K562 (cell line): ENCODE measurements at regions not wholly inside any gene's neighbourhood (a gene's known extent, or its start where the extent isn't known, plus 50 kb on each side); places are given as distances from the start of the nearest gene placed in this dataset.

Experiments
- ATAC-seq: fragments of 200-7000 bp; cut with Tn5 transposase; 3 replicates; pipeline ENCODE4 v1.9.1; 2020; ENCODE audit warnings: moderate library complexity
- BruUV-seq: library from RNA; stranded (reverse); fragments of 400-500 nt; replicated peaks from 2 replicates; lab custom pipeline; 2021; lab: Mats Ljungman, UMichigan
- CTCF ChIA-PET: fragments of 300-600 bp; formaldehyde crosslinking; extraction: SDS; loops from one replicate; lab custom pipeline; 2021; ENCODE audit warnings: low intra/inter-chr PET ratio; lab: Yijun Ruan, JAX
- POLR2A ChIA-PET: fragments of 300-600, 350-650 bp; sonication (Branson Sonifier 250); formaldehyde crosslinking; extraction: SDS; loops from one replicate; lab custom pipeline; 2021; ENCODE audit warnings: antibody characterized with exemption, inconsistent platforms; lab: Yijun Ruan, JAX
- DNase-seq, 4 experiments: peaks; one replicate each; pipeline versions ENCODE4 v3.0.0 to v3.0.0-alpha.2; 2011 to 2018; ENCODE audit warnings: low spot score in 3 of 4, mixed read lengths in 3 of 4; ENCODE audit errors: extremely low read depth in 1 of 4
- FAIRE-seq: peaks from 2 replicates; lab custom pipeline; 2011; peaks lifted over from hg19 to GRCh38; lab: Jason Lieb, UNC
- H2AFZ ChIP-seq: 2 replicates; pipeline ENCODE4 v1.6.0; 2011; ENCODE audit warnings: low read depth, low read length, control low read depth, inconsistent platforms
- H3K27ac ChIP-seq: fragments of 200-600 bp; 3 replicates; pipeline ENCODE4 v1.8.0; 2011; ENCODE audit warnings: low read depth, mild to moderate bottlenecking, control low read depth, inconsistent platforms, low read length, moderate library complexity, mixed read lengths; ENCODE audit errors: extremely low read depth
- H3K27me3 ChIP-seq, 2 experiments: fragments of 300-600 bp in 1 of 2; 2 replicates in 1 of 2; 3 replicates in 1 of 2; pipeline versions ENCODE4 v1.6.0 to v1.8.0; 2011; ENCODE audit warnings: inconsistent platforms in 2 of 2, low read length in 2 of 2, mild to moderate bottlenecking in 1 of 2, mixed read lengths in 1 of 2, moderate library complexity in 1 of 2; ENCODE audit not compliant: control insufficient read depth in 2 of 2, insufficient read depth in 2 of 2
- H3K36me3 ChIP-seq: fragments of 300-600 bp; 3 replicates; pipeline ENCODE4 v1.8.0; 2011; ENCODE audit warnings: mild to moderate bottlenecking, low read length, inconsistent platforms; ENCODE audit not compliant: control insufficient read depth, insufficient read depth
- H3K4me1 ChIP-seq, 2 experiments: fragments of 200-600 bp in 1 of 2; replicated peaks in 1 of 2; 2 replicates in 1 of 2; 3 replicates in 1 of 2; pipeline versions ENCODE4 v1.5.1 to v1.8.0; 2011; ENCODE audit warnings: inconsistent platforms in 2 of 2, low read length in 2 of 2, mild to moderate bottlenecking in 1 of 2, mixed read lengths in 1 of 2, moderate library complexity in 1 of 2; ENCODE audit not compliant: control insufficient read depth in 2 of 2, insufficient read depth in 2 of 2
- H3K4me2 ChIP-seq: 2 replicates; pipeline ENCODE4 v1.6.1; 2011; ENCODE audit warnings: low read length, control low read depth, inconsistent platforms, mixed read lengths; ENCODE audit not compliant: insufficient read depth
- H3K4me3 ChIP-seq: fragments of 200-600 bp; sonication (generic), shearing (Covaris generic); 2 replicates; pipeline ENCODE4 v1.5.1; 2016; ENCODE audit warnings: control low read depth, inconsistent platforms
- H3K79me2 ChIP-seq: fragments of 200-600 bp; 3 replicates; pipeline ENCODE4 v1.8.0; 2011; ENCODE audit warnings: low read length, inconsistent platforms; ENCODE audit not compliant: control insufficient read depth, insufficient read depth
- H3K9ac ChIP-seq, 2 experiments: 2 replicates each; pipeline versions ENCODE4 v1.6.0 to v1.6.1; 2011; ENCODE audit warnings: low read depth in 2 of 2, low read length in 2 of 2, control low read depth in 1 of 2, inconsistent platforms in 1 of 2, mild to moderate bottlenecking in 1 of 2, mixed read lengths in 1 of 2; ENCODE audit not compliant: insufficient read depth in 1 of 2
- H3K9me1 ChIP-seq: one replicate; pipeline ENCODE4 v1.6.0; 2011; ENCODE audit warnings: inconsistent platforms, mild to moderate bottlenecking, low read length, moderate library complexity; ENCODE audit not compliant: control insufficient read depth, insufficient read depth
- H3K9me3 ChIP-seq: replicated peaks from 2 replicates; pipeline ENCODE4 v1.5.1; 2011; ENCODE audit warnings: low read depth, low read length, inconsistent platforms; ENCODE audit not compliant: control insufficient read depth, insufficient read depth
- H4K20me1 ChIP-seq: replicated peaks from 2 replicates; pipeline ENCODE4 v1.6.1; 2011; ENCODE audit warnings: low read length, inconsistent platforms, mixed read lengths; ENCODE audit not compliant: control insufficient read depth, insufficient read depth
- ARID3A ChIP-seq: IDR thresholded peaks from 2 replicates; pipeline ENCODE4 v1.6.1; 2012; ENCODE audit warnings: low read depth, low read length, improper control_type of control experiment, borderline replicate concordance
- FOXJ2 ChIP-seq: fragments of 200-800 bp; sonication (Bioruptor generic); IDR thresholded peaks from 2 replicates; pipeline ENCODE4 v1.6.1; 2016; ENCODE audit warnings: missing genetic modification characterization, missing compliant biosample characterization
- NCOA2 ChIP-seq, 2 experiments: fragments of 450-650 bp; IDR thresholded peaks; 2 replicates each; pipeline ENCODE4 v1.6.1; 2018; ENCODE audit warnings: mild to moderate bottlenecking in 2 of 2, moderate library complexity in 1 of 2; ENCODE audit not compliant: partially characterized antibody in 2 of 2
- ZBTB43 ChIP-seq: sonication (generic); formaldehyde crosslinking; IDR thresholded peaks from 2 replicates; pipeline ENCODE4 v1.8.0; 2023; ENCODE audit warnings: mild to moderate bottlenecking, missing genetic modification reagents
- ZKSCAN8 ChIP-seq: fragments of 200-800 bp; sonication (Bioruptor generic); IDR thresholded peaks from 2 replicates; pipeline ENCODE4 v1.6.1; 2016; ENCODE audit warnings: missing genetic modification characterization, missing compliant biosample characterization
- WGBS: fragments of 100-300 bp; shearing (Covaris generic); methylation state at CpG from one replicate; pipeline ENCODE4 v1.1.6; 2016; ENCODE audit warnings: low coverage, mixed read lengths; ENCODE audit not compliant: insufficient coverage; ENCODE audit errors: missing lambda C conversion rate; 5-methylcytosine and 5-hydroxymethylcytosine counted together
- in situ Hi-C: fragments of 300-500 bp; cut with MboI; formaldehyde crosslinking; loops from 4 replicates; pipeline ENCODE4 v1.15.0; 2018; ENCODE audit warnings: inconsistent platforms, mixed read lengths
- intact Hi-C: fragments of 100-400 bp; cut with micrococcal nuclease; formaldehyde crosslinking; loops from 2 replicates; pipeline ENCODE4 v1.14.2; 2022

GRCh38 chr1:3986686-3987218, 86.7 kb upstream of the C1orf174 start (continued):
- TF ChIP-seq ARID3A (no peak), FOXJ2 (tag) (no peak)

- WGBS = 12% methylated on average over 2 of the region's 2 CpGs
- Histone ChIP-seq H3K9me1 (no peaks in the 10 kb centered on the region), H3K27ac (no peak overlapping the region), H4K20me1 (no peaks in the 10 kb centered on the region; the same call in 1 of the 2 replicates), H3K79me2 (no peaks in the 10 kb centered on the region), H3K9me3 (no peaks in the 10 kb centered on the region), H3K4me3 (no peak overlapping the region), H3K4me2 (no peak overlapping the region), H3K27me3 (peaks cover 0 to 34% of the 10 kb centered on the region in 2 experiments; a peak in 2 of 5 replicates), H3K36me3 (no peaks in the 10 kb centered on the region), H3K4me1 (no peaks in the 10 kb centered on the region; a peak in 1 of 5 replicates), H3K9ac (no peak overlapping the region), H2AFZ (no peak overlapping the region)
- ATAC-seq (no peak), DNase-seq (no peak), FAIRE-seq (no peak)
- TF ChIP-seq ZBTB43 (no peak), ZKSCAN8 (CRISPR knock-in tag) (no peak), NCOA2 (IDR thresholded peaks at IDR 0.05; ENCODE audit: partially characterized antibody in 2 of 2) (no peak)
- intact Hi-C loops = no loop called here
- in situ Hi-C loops = no loop called here
- no TSS peak for BruUV-seq
- CTCF ChIA-PET = no interaction called here
- POLR2A ChIA-PET = no interaction called here
These were observed 87.7 kb upstream of the C1orf174 start for GRCh38 chr1:3987669-3988235.
